A549 (cell line): ENCODE measurements at regions not wholly inside any gene's neighbourhood (a gene's known extent, or its start where the extent isn't known, plus 50 kb on each side); places are given as distances from the start of the nearest gene placed in this dataset.

Experiments
- ATAC-seq, 2 experiments: fragments of 200-7000 bp in 1 of 2; fragments of >200 bp in 1 of 2; cut with Nextera tagmentation in 1 of 2; cut with Tn5 transposase in 1 of 2; 3 replicates each; pipeline versions ENCODE4 v1.8.0 to v1.9.1; 2018 to 2020; ENCODE audit warnings: mild to moderate bottlenecking in 1 of 2, moderate library complexity in 1 of 2
- CTCF ChIA-PET: fragments of 300-600 bp; sonication (Branson Sonifier 250); formaldehyde crosslinking; extraction: SDS; loops from one replicate; lab custom pipeline; 2021; ENCODE audit warnings: antibody characterized with exemption, inconsistent platforms; lab: Yijun Ruan, JAX
- POLR2A ChIA-PET: fragments of 350-600 bp; formaldehyde crosslinking; extraction: SDS; loops from one replicate; lab custom pipeline; 2021; ENCODE audit warnings: antibody characterized with exemption, inconsistent platforms; lab: Yijun Ruan, JAX
- DNase-seq, 2 experiments: peaks; one replicate each; pipeline versions ENCODE4 v3.0.0 to v3.0.0-alpha.2; 2011 to 2016; ENCODE audit warnings: low read depth in 1 of 2, low spot score in 1 of 2
- FAIRE-seq: peaks from 2 replicates; lab custom pipeline; 2011; peaks lifted over from hg19 to GRCh38; lab: Jason Lieb, UNC
- H3K27ac ChIP-seq, 2 experiments: fragments of >200 bp; sonication (Bioruptor Twin); formaldehyde crosslinking; 3 replicates each; pipeline ENCODE4 v1.5.1; 2016 to 2017
- H3K4me1 ChIP-seq: fragments of >200 bp; sonication (Bioruptor Twin); formaldehyde crosslinking; 3 replicates; pipeline ENCODE4 v1.6.1; 2016
- H3K4me2 ChIP-seq: fragments of >200 bp; sonication (Bioruptor Twin); formaldehyde crosslinking; 3 replicates; pipeline ENCODE4 v1.6.1; 2016
- H3K4me3 ChIP-seq: fragments of >200 bp; sonication (Bioruptor Twin); formaldehyde crosslinking; 3 replicates; pipeline ENCODE4 v1.5.1; 2016
- H3K9me3 ChIP-seq: fragments of >200 bp; sonication (Bioruptor Twin); formaldehyde crosslinking; 3 replicates; pipeline ENCODE4 v1.6.1; 2016
- CBX8 ChIP-seq: fragments of 200-600 bp; sonication (generic); IDR thresholded peaks from 2 replicates; pipeline ENCODE4 v1.6.1; 2016
- CHD2 ChIP-seq: fragments of 150-350 bp; IDR thresholded peaks from 2 replicates; pipeline ENCODE4 v1.6.1; 2014; ENCODE audit warnings: low read length; ENCODE audit not compliant: partially characterized antibody
- CHD4 ChIP-seq: fragments of 200-600 bp; sonication (generic); IDR thresholded peaks from 2 replicates; pipeline ENCODE4 v1.6.1; 2016; ENCODE audit warnings: antibody characterized with exemption, mild to moderate bottlenecking, borderline replicate concordance
- CTCF ChIP-seq: fragments of >200 bp; sonication (Bioruptor Twin); formaldehyde crosslinking; IDR thresholded peaks from 3 replicates; pipeline ENCODE4 v1.5.1; 2016
- EP300 ChIP-seq, 2 experiments: fragments of >200 bp; sonication (Bioruptor Twin); formaldehyde crosslinking; IDR thresholded peaks; 2 replicates in 1 of 2; 3 replicates in 1 of 2; pipeline ENCODE4 v1.6.1; 2016 to 2017
- FOXS1 ChIP-seq: fragments of 250-450 bp; sonication (Bioruptor Pico); IDR thresholded peaks from 2 replicates; pipeline ENCODE4 v1.5.0; 2020; ENCODE audit warnings: mild to moderate bottlenecking, moderate library complexity
- HEYL ChIP-seq: fragments of 250-450 bp; sonication (Bioruptor Pico); IDR thresholded peaks from 2 replicates; pipeline ENCODE4 v1.8.0; 2021; ENCODE audit warnings: mild to moderate bottlenecking, moderate library complexity
- HOXA7 ChIP-seq: fragments of 250-450 bp; sonication (Bioruptor Pico); IDR thresholded peaks from 2 replicates; pipeline ENCODE4 v1.5.0; 2020; ENCODE audit warnings: mild to moderate bottlenecking, moderate library complexity
- HOXB5 ChIP-seq: fragments of 250-450 bp; sonication (Bioruptor Pico); IDR thresholded peaks from 2 replicates; pipeline ENCODE4 v1.5.0; 2020; ENCODE audit warnings: mild to moderate bottlenecking, moderate library complexity
- JUN ChIP-seq, 2 experiments: fragments of >200 bp; sonication (Bioruptor Twin); formaldehyde crosslinking; IDR thresholded peaks; 2 replicates in 1 of 2; 3 replicates in 1 of 2; pipeline ENCODE4 v1.6.1; 2016 to 2017
- KDM1A ChIP-seq: fragments of 200-600 bp; sonication (generic); IDR thresholded peaks from 2 replicates; pipeline ENCODE4 v1.6.1; 2016; ENCODE audit warnings: low read depth, mild to moderate bottlenecking
- KDM5A ChIP-seq: fragments of 200-600 bp; sonication (generic); IDR thresholded peaks from 2 replicates; pipeline ENCODE4 v1.6.1; 2016; ENCODE audit warnings: antibody characterized with exemption, mild to moderate bottlenecking
- MAZ ChIP-seq: fragments of 150-350 bp; IDR thresholded peaks from 2 replicates; pipeline ENCODE4 v1.6.1; 2014; ENCODE audit warnings: antibody characterized with exemption, low read depth, low read length, borderline replicate concordance
- NPAS2 ChIP-seq: fragments of 250-450 bp; sonication (Bioruptor Pico); IDR thresholded peaks from 2 replicates; pipeline ENCODE4 v1.8.0; 2022; ENCODE audit warnings: mild to moderate bottlenecking, moderate library complexity, borderline replicate concordance
- NR3C1 ChIP-seq: fragments of >200 bp; sonication (Bioruptor Twin); formaldehyde crosslinking; IDR thresholded peaks from 3 replicates; pipeline ENCODE4 v1.6.1; 2017
- PBX3 ChIP-seq: IDR thresholded peaks from 2 replicates; pipeline ENCODE4 v1.6.1; 2012
- PHF8 ChIP-seq: fragments of 200-600 bp; sonication (generic); IDR thresholded peaks from 2 replicates; pipeline ENCODE4 v1.6.1; 2016; ENCODE audit warnings: low read depth, mild to moderate bottlenecking, antibody characterized with exemption, moderate library complexity, borderline replicate concordance
- RARB ChIP-seq: fragments of 250-450 bp; sonication (Bioruptor Pico); IDR thresholded peaks from 2 replicates; pipeline ENCODE4 v1.8.0; 2021; ENCODE audit warnings: mild to moderate bottlenecking, moderate library complexity
- SMC3 ChIP-seq: fragments of >200 bp; sonication (Bioruptor Twin); formaldehyde crosslinking; IDR thresholded peaks from 3 replicates; pipeline ENCODE4 v1.6.1; 2018; ENCODE audit warnings: inconsistent platforms
- SREBF2 ChIP-seq: fragments of 450-650 bp; IDR thresholded peaks from 2 replicates; pipeline ENCODE4 v1.6.1; 2014; ENCODE audit warnings: mild to moderate bottlenecking, moderate library complexity
- TFCP2L1 ChIP-seq: fragments of 250-450 bp; sonication (Bioruptor Pico); IDR thresholded peaks from 2 replicates; pipeline ENCODE4 v1.5.0; 2021; ENCODE audit warnings: mild to moderate bottlenecking
- TP53 ChIP-seq: fragments of 250-450 bp; sonication (Bioruptor Pico); IDR thresholded peaks from 2 replicates; pipeline ENCODE4 v1.5.0; 2021; ENCODE audit warnings: mild to moderate bottlenecking, moderate library complexity
- ZC3H11A ChIP-seq: fragments of 450-650 bp; IDR thresholded peaks from 2 replicates; pipeline ENCODE4 v1.6.1; 2014; ENCODE audit warnings: antibody characterized with exemption, mild to moderate bottlenecking
- WGBS: methylation state at CpG from one replicate; pipeline ENCODE4 v1.1.6; 2017; ENCODE audit errors: missing lambda C conversion rate; 5-methylcytosine and 5-hydroxymethylcytosine counted together
- TF ChIP-seq, protein P1 (sequence below): fragments of 450-650 bp; IDR thresholded peaks from 2 replicates; pipeline ENCODE4 v1.6.1; 2014; ENCODE audit warnings: antibody characterized with exemption
- TF ChIP-seq, protein P2 (sequence below): fragments of >200 bp; sonication (Bioruptor Twin); formaldehyde crosslinking; IDR thresholded peaks from 3 replicates; pipeline ENCODE4 v1.6.1; 2016

DNA sequence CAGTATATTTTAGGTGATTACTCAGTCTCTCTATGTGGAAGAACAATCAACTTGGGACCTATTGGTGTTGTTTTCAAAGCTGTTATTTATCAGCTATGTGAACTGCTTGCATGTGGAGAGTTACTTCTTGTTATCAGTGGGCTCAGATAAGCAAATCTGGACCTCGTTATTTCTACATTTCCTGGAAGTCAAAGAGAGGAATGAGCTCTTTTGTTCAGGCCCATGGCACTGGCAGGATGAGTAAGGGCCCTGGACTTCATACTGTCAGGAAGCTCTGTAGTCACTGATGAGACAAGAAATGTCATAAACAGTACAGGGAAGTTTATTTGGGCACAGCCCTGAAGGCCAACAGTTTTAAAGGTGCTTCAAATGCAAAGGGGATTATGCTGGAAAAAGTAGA is 760.6 kb upstream of the EPHA5 start:
- no peak for ATAC-seq
- ChIA-PET CTCF (no interaction called here), POLR2A (no interaction called here)
- Histone ChIP-seq H3K27ac (no peak overlapping the region), H3K4me3 (no peak overlapping the region), H3K4me1 (no peaks in the 10 kb centered on the region), H3K9me3 (no peaks in the 10 kb centered on the region), H3K4me2 (no peak overlapping the region)
- 58% methylated on average over 1 of the region's 1 CpG for WGBS
- no peak for TF ChIP-seq RARB (CRISPR knock-in tag)
- TF ChIP-seq FOXS1 (CRISPR knock-in tag) = no peak
- TF ChIP-seq, protein P1, sequence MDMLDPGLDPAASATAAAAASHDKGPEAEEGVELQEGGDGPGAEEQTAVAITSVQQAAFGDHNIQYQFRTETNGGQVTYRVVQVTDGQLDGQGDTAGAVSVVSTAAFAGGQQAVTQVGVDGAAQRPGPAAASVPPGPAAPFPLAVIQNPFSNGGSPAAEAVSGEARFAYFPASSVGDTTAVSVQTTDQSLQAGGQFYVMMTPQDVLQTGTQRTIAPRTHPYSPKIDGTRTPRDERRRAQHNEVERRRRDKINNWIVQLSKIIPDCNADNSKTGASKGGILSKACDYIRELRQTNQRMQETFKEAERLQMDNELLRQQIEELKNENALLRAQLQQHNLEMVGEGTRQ = no peak
- TF ChIP-seq KDM5A = no peak
- TF ChIP-seq HOXA7 (CRISPR knock-in tag) = no peak
- no peak for TF ChIP-seq EP300 (IDR thresholded peaks at IDR 0.05)
- TF ChIP-seq HEYL = no peak
- TF ChIP-seq HOXB5 = no peak
- TF ChIP-seq TP53 (CRISPR knock-in tag) = no peak
- no peak for TF ChIP-seq CBX8
- TF ChIP-seq TFCP2L1 = no peak
- TF ChIP-seq ZC3H11A = no peak
- no peak for TF ChIP-seq SMC3
- FAIRE-seq = no peak
- no peak for DNase-seq

- FAIRE-seq (no peak), DNase-seq (no peak), ATAC-seq (no peak)
- TF ChIP-seq CHD4 (no peak), NR3C1 (no peak), CBX8 (no peak), NPAS2 (CRISPR knock-in tag) (no peak), SREBF2 (no peak), PBX3 (no peak)
- TF ChIP-seq, protein P1 = no peak
- TF ChIP-seq, protein P2, sequence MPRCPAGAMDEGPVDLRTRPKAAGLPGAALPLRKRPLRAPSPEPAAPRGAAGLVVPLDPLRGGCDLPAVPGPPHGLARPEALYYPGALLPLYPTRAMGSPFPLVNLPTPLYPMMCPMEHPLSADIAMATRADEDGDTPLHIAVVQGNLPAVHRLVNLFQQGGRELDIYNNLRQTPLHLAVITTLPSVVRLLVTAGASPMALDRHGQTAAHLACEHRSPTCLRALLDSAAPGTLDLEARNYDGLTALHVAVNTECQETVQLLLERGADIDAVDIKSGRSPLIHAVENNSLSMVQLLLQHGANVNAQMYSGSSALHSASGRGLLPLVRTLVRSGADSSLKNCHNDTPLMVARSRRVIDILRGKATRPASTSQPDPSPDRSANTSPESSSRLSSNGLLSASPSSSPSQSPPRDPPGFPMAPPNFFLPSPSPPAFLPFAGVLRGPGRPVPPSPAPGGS = no peak
- CTCF ChIA-PET = no interaction called here
- 89% methylated on average over 1 of the region's 1 CpG for WGBS
- no peaks in the 10 kb centered on the region for H3K4me1 ChIP-seq
- H3K9me3 ChIP-seq = no peaks in the 10 kb centered on the region
- POLR2A ChIA-PET = no interaction called here
- H3K27ac ChIP-seq = no peak overlapping the region
- H3K4me3 ChIP-seq = no peak overlapping the region
- no peak overlapping the region for H3K4me2 ChIP-seq
These were observed 759.0 kb upstream of the EPHA5 start for GRCh38 chr4:66429276-66429675.

- Histone ChIP-seq H3K4me2 (no peak overlapping the region), H3K4me1 (no peaks in the 10 kb centered on the region), H3K4me3 (no peak overlapping the region), H3K9me3 (peaks cover 3% of the 10 kb centered on the region; the same call in 1 of the 3 replicates), H3K27ac (no peak overlapping the region)
- no peak for ATAC-seq
- ChIA-PET CTCF (no interaction called here), POLR2A (no interaction called here)
- TF ChIP-seq NPAS2 (CRISPR knock-in tag) (no peak), SREBF2 (no peak), KDM1A (no peak), CBX8 (no peak), CTCF (no peak), PHF8 (no peak), CHD2 (no peak), JUN (IDR thresholded peaks at IDR 0.05) (no peak), MAZ (no peak), KDM5A (no peak)
- FAIRE-seq = no peak
- DNase-seq = no peak
- WGBS = 70% methylated on average over 4 of the region's 4 CpGs
These were observed 746.1 kb upstream of the EPHA5 start for GRCh38 chr4:66416425-66416824.
